Cardiac muscle cell (in vitro differentiated cells and primary cell): ENCODE measurements at regions not wholly inside any gene's neighbourhood (a gene's known extent, or its start where the extent isn't known, plus 50 kb on each side); places are given as distances from the start of the nearest gene placed in this dataset.
A peak's percentile ranks its signal among the peaks of the same experiment; 100 is the strongest.

Experiments used
- DNase-seq, 2 donors: peaks; one replicate each; pipeline versions ENCODE4 v3.0.0 to v3.0.0-alpha.2; 2010 to 2017; ENCODE audit warnings: low read depth in 1 of 2, low spot score in 1 of 2
- H3K27ac ChIP-seq: fragments of 200-600 bp; sonication (generic); 2 replicates; pipeline ENCODE4 v1.5.1; 2016
- H3K27me3 ChIP-seq: fragments of 200-600 bp; sonication (generic); 2 replicates; pipeline ENCODE4 v1.6.0; 2016; ENCODE audit warnings: control low read depth
- H3K36me3 ChIP-seq: fragments of 200-600 bp; sonication (generic); 2 replicates; pipeline ENCODE4 v1.5.1; 2016; ENCODE audit warnings: control low read depth
- H3K4me1 ChIP-seq: fragments of 200-600 bp; sonication (generic); 2 replicates; pipeline ENCODE4 v1.8.1; 2017; ENCODE audit warnings: low read depth, mild to moderate bottlenecking, mixed run types
- H3K4me3 ChIP-seq: fragments of 200-600 bp; sonication (generic); 2 replicates; pipeline ENCODE4 v1.5.1; 2016; ENCODE audit warnings: mild to moderate bottlenecking
- H3K9me3 ChIP-seq: fragments of 200-600 bp; sonication (generic); 2 replicates; pipeline ENCODE4 v1.5.1; 2017; ENCODE audit warnings: low read depth, mild to moderate bottlenecking, control low read depth
- TF ChIP-seq, protein P1 (sequence below): IDR thresholded peaks from 2 replicates; pipeline ENCODE4 v1.5.1; 2012; ENCODE audit warnings: low read depth, mild to moderate bottlenecking, low read length

DNA sequence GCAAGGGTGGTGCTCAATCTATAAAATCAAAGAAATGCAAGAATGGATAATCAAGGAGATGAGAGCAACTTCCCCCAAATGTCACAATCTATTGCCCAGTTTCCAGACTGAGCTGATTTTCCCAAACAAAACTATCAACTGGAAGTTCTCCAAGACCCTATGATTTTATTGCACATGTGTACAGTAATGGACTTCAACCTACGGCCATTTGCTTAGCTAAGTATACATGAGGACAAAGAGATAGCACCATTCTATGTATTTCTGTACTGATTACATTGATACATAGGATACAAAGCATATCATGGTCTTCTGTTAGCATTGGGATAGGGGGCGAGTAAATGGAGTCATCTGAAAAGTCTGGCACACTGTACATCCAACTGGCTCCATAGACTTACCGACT lies 407.8 kb downstream of the GABRG1 start:
- Histone ChIP-seq H3K27ac (no peak overlapping the region), H3K9me3 (no peaks in the 10 kb centered on the region), H3K4me1 (no peaks in the 10 kb centered on the region), H3K36me3 (no peaks in the 10 kb centered on the region), H3K27me3 (no peaks in the 10 kb centered on the region), H3K4me3 (no peak overlapping the region)
- TF ChIP-seq, protein P1, sequence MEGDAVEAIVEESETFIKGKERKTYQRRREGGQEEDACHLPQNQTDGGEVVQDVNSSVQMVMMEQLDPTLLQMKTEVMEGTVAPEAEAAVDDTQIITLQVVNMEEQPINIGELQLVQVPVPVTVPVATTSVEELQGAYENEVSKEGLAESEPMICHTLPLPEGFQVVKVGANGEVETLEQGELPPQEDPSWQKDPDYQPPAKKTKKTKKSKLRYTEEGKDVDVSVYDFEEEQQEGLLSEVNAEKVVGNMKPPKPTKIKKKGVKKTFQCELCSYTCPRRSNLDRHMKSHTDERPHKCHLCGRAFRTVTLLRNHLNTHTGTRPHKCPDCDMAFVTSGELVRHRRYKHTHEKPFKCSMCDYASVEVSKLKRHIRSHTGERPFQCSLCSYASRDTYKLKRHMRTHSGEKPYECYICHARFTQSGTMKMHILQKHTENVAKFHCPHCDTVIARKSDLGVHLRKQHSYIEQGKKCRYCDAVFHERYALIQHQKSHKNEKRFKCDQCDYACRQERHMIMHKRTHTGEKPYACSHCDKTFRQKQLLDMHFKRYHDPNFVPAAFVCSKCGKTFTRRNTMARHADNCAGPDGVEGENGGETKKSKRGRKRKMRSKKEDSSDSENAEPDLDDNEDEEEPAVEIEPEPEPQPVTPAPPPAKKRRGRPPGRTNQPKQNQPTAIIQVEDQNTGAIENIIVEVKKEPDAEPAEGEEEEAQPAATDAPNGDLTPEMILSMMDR: no peak
- no peak for DNase-seq

DNA sequence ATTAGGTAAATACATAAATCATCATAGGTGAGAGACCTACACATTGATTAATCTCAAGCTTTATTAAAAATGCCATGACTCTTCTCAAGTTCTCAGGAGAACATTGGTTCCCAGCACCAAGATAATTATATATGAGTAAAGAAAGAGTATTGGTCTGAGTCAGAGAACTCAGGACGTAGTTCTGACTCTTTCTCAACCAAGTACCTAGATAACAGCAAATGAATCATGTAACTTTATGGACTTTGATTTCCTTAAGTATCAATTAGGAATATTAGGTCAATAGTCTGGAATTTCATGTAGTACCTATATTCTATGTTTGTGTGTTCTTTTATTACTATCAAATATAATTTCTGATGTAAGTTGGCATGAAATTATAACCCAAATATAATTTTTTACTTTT lies 409.9 kb downstream of the GABRG1 start:
- no peaks in the 10 kb centered on the region for H3K4me1 ChIP-seq
- no peak for DNase-seq

DNA sequence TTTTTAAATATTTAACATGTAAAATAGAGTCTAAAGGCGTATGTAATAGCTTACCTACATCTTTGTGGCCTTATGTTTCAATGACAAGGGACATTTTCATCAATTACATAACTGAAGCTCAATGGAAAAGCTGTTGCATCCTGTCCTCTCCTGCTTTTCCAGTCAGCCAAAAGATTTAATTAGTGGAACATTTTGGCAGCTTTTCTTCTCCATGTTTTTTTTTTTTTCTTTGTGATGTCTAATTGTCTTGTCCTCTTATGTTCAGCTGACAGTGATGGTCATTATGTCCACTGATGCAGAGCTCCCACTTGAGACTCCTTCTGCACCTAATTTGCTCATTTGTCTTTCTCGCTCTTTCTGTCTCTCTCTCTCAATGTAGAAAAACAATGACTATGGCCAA lies 422.2 kb downstream of the GABRG1 start:
- Histone ChIP-seq H3K4me3 (no peak overlapping the region), H3K36me3 (no peaks in the 10 kb centered on the region), H3K9me3 (no peaks in the 10 kb centered on the region), H3K27ac (no peak overlapping the region), H3K4me1 (no peaks in the 10 kb centered on the region), H3K27me3 (no peaks in the 10 kb centered on the region)
- TF ChIP-seq, protein P1: no peak
- no peak for DNase-seq

More for the DNA sequence above, 409.9 kb downstream of the GABRG1 start:
- no peaks in the 10 kb centered on the region for H3K9me3 ChIP-seq
- TF ChIP-seq, protein P1: no peak
- H3K36me3 ChIP-seq: no peaks in the 10 kb centered on the region
- H3K27me3 ChIP-seq: no peaks in the 10 kb centered on the region
- H3K4me3 ChIP-seq: no peak overlapping the region
- no peak overlapping the region for H3K27ac ChIP-seq

DNA sequence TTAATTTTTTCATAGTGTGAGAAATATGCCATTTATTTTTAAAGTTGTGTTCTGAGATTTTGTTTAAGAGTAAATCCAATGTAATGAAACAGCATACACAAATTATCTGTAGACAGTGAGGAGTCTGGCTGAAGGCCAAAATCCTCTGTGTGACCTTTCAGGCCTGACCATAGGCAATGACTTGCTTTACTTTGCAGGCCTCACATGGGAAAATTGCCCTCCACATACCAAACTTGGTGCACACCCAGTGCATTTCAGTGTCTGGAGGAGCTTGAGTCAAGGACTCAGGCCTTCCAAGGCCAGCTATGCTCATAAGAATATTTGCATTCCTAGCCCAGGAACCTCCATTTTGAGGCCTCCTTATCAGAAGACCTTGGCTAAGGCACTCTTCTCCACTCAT lies 430.1 kb downstream of the GABRG1 start:
- TF ChIP-seq, protein P1: no peak
- H3K36me3 ChIP-seq: no peaks in the 10 kb centered on the region
- H3K27me3 ChIP-seq: no peaks in the 10 kb centered on the region
- no peaks in the 10 kb centered on the region for H3K9me3 ChIP-seq
- H3K4me3 ChIP-seq: no peak overlapping the region
- no peak overlapping the region for H3K27ac ChIP-seq
- peak; percentile 1 to 69 for DNase-seq
- peaks cover 8% of the 10 kb centered on the region for H3K4me1 ChIP-seq

DNA sequence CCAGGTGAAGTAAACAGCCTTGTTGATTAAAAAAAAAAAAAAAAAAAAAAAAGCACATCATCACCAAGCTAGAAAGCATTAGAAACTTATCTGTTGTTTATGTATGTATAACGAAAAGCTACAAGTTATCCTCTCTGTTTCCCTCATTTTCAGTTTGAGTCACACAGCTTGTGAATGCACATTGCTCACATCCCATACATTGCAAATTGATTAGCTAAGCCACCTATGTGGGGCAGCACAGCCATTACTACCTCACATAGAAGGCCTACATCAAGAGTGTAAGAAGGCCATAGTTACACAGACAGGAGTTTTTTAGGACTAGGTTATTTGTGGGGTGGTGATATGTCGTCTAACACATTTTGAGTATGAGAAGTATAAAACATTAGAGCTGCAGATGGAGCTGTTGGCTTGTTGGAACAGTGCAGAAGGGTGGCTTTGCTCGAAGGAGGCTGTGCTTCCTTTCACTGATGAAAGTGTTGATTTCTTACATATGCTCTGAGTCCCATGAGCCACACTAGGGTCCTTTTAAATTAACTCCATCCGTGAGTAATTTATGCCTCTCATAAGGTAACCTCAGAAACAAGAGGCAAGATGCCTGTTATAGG lies 431.6 kb downstream of the GABRG1 start:
- peak in 1 of 2 donors; percentile 44 for DNase-seq
- Histone ChIP-seq H3K4me1 (peaks cover 8% of the 10 kb centered on the region), H3K27ac (no peak overlapping the region), H3K9me3 (no peaks in the 10 kb centered on the region), H3K4me3 (no peak overlapping the region), H3K27me3 (no peaks in the 10 kb centered on the region), H3K36me3 (no peaks in the 10 kb centered on the region)
- TF ChIP-seq, protein P1: no peak

DNA sequence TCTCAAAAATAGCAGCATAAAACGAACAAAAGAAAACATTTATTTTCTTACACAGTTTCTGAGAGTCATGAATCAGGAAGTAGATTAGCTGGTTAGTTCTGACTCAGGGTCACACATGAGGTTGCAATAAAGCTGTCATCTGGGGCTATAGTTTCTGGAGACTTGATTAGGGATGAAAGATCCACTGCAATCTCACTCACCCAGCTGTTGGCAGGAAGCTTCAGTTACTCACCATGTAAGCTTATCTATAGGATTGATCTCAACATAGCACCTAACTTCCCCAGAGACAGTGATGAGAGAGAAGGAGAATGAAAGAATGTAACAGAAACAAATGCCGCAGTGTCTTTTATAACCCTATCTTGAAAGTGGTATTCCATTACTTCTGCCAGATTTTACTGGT lies 435.5 kb downstream of the GABRG1 start:
- peaks cover 1% of the 10 kb centered on the region for H3K4me1 ChIP-seq
- no peaks in the 10 kb centered on the region for H3K36me3 ChIP-seq
- H3K9me3 ChIP-seq: no peaks in the 10 kb centered on the region
- no peaks in the 10 kb centered on the region for H3K27me3 ChIP-seq
- no peak for DNase-seq
- H3K27ac ChIP-seq: no peak overlapping the region
- TF ChIP-seq, protein P1: no peak
- no peak overlapping the region for H3K4me3 ChIP-seq
